GM23338 (cell line): ENCODE measurements at regions not wholly inside any gene's neighbourhood (a gene's known extent, or its start where the extent isn't known, plus 50 kb on each side); places are given as distances from the start of the nearest gene placed in this dataset.

Experiments used
- CREB1 ChIP-seq: fragments of 250-450 bp; sonication (Bioruptor Pico); IDR thresholded peaks from 2 replicates; pipeline ENCODE4 v1.5.0; 2020; ENCODE audit warnings: low read depth, mild to moderate bottlenecking, moderate library complexity
- EZH2 ChIP-seq: fragments of 200-600 bp; sonication (generic); IDR thresholded peaks from one replicate; pipeline ENCODE4 v1.8.0; 2017; ENCODE audit warnings: antibody characterized with exemption, mild to moderate bottlenecking, low read depth; ENCODE audit not compliant: unreplicated experiment
- EZH2phosphoT487 ChIP-seq: fragments of 200-600 bp; sonication (generic); IDR thresholded peaks from one replicate; pipeline ENCODE4 v1.8.1; 2018; ENCODE audit warnings: antibody characterized with exemption; ENCODE audit not compliant: unreplicated experiment
- JUNB ChIP-seq: IDR thresholded peaks from one replicate; pipeline ENCODE4 v1.6.1; 2016; ENCODE audit warnings: antibody characterized with exemption; ENCODE audit not compliant: unreplicated experiment
- POLR2AphosphoS5 ChIP-seq: IDR thresholded peaks from 2 replicates; pipeline ENCODE4 v1.6.1; 2016; ENCODE audit warnings: antibody characterized with exemption, low read depth
- STAT1 ChIP-seq: IDR thresholded peaks from one replicate; pipeline ENCODE4 v1.6.1; 2016; ENCODE audit warnings: antibody characterized with exemption; ENCODE audit not compliant: unreplicated experiment
- TF ChIP-seq, protein P1 (sequence below): IDR thresholded peaks from 2 replicates; pipeline ENCODE4 v1.6.1; 2016; ENCODE audit warnings: antibody characterized with exemption
- TF ChIP-seq, protein P2 (sequence below), 2 experiments: fragments of 200-600 bp in 1 of 2; sonication (generic) in 1 of 2; conservative IDR thresholded peaks; 2 replicates each; pipeline versions ENCODE4 v1.5.1 to v1.6.1; 2016 to 2017; ENCODE audit warnings: antibody characterized with exemption in 2 of 2, low read depth in 2 of 2, mild to moderate bottlenecking in 2 of 2, moderate library complexity in 1 of 2
- TF ChIP-seq, protein P3 (sequence below): IDR thresholded peaks from one replicate; pipeline ENCODE4 v1.6.1; 2018; ENCODE audit warnings: antibody characterized with exemption; ENCODE audit not compliant: unreplicated experiment

DNA sequence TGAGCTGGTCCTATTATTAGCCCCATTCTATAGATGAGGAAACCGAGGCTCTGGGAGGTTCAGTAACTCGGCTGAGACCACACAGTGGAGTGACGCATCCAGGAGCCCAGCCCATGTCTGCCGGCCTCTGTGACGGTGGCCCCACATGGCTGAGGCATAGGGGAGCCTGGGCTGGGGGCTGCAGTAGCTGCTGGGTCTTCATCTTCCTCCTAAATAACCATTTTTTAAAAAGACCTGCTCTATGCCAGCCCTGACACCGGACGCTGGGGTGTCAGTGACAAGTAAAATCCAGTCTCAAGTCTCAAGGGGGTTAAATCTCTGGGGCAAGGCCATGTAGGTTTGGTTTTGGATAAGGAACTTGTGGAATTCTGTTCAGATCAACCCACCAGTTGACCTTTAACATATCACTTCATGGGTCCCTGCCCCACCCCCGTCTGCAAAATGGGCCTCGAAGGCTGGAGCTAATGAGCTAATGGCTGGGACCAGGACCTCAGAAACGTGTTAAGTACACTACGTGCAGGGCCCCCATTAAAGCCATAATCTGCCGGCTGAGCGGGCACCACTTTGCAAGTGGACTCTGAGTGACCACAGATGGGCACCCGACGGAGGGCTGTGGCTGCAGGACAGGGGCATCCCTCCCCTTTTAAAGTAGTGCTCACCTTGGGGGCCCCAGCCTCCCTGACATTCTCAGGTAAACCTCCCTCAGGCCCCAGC lies 136.5 kb upstream of the UNC5B start:
- TF ChIP-seq, protein P1, sequence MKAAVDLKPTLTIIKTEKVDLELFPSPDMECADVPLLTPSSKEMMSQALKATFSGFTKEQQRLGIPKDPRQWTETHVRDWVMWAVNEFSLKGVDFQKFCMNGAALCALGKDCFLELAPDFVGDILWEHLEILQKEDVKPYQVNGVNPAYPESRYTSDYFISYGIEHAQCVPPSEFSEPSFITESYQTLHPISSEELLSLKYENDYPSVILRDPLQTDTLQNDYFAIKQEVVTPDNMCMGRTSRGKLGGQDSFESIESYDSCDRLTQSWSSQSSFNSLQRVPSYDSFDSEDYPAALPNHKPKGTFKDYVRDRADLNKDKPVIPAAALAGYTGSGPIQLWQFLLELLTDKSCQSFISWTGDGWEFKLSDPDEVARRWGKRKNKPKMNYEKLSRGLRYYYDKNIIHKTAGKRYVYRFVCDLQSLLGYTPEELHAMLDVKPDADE = no peak
- TF ChIP-seq, protein P2, sequence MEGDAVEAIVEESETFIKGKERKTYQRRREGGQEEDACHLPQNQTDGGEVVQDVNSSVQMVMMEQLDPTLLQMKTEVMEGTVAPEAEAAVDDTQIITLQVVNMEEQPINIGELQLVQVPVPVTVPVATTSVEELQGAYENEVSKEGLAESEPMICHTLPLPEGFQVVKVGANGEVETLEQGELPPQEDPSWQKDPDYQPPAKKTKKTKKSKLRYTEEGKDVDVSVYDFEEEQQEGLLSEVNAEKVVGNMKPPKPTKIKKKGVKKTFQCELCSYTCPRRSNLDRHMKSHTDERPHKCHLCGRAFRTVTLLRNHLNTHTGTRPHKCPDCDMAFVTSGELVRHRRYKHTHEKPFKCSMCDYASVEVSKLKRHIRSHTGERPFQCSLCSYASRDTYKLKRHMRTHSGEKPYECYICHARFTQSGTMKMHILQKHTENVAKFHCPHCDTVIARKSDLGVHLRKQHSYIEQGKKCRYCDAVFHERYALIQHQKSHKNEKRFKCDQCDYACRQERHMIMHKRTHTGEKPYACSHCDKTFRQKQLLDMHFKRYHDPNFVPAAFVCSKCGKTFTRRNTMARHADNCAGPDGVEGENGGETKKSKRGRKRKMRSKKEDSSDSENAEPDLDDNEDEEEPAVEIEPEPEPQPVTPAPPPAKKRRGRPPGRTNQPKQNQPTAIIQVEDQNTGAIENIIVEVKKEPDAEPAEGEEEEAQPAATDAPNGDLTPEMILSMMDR (conservative IDR thresholded peaks at IDR 0.05; ENCODE audit: low read depth in 2 of 2) = no peak
- TF ChIP-seq STAT1 (no peak), CREB1 (no peak), EZH2 (no peak), POLR2AphosphoS5 (no peak), EZH2phosphoT487 (no peak), JUNB (no peak)
- TF ChIP-seq, protein P3, sequence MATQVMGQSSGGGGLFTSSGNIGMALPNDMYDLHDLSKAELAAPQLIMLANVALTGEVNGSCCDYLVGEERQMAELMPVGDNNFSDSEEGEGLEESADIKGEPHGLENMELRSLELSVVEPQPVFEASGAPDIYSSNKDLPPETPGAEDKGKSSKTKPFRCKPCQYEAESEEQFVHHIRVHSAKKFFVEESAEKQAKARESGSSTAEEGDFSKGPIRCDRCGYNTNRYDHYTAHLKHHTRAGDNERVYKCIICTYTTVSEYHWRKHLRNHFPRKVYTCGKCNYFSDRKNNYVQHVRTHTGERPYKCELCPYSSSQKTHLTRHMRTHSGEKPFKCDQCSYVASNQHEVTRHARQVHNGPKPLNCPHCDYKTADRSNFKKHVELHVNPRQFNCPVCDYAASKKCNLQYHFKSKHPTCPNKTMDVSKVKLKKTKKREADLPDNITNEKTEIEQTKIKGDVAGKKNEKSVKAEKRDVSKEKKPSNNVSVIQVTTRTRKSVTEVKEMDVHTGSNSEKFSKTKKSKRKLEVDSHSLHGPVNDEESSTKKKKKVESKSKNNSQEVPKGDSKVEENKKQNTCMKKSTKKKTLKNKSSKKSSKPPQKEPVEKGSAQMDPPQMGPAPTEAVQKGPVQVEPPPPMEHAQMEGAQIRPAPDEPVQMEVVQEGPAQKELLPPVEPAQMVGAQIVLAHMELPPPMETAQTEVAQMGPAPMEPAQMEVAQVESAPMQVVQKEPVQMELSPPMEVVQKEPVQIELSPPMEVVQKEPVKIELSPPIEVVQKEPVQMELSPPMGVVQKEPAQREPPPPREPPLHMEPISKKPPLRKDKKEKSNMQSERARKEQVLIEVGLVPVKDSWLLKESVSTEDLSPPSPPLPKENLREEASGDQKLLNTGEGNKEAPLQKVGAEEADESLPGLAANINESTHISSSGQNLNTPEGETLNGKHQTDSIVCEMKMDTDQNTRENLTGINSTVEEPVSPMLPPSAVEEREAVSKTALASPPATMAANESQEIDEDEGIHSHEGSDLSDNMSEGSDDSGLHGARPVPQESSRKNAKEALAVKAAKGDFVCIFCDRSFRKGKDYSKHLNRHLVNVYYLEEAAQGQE = no peak
